ENCODE measurements at regions not wholly inside any gene's neighbourhood (a gene's known extent, or its start where the extent isn't known, plus 50 kb on each side); places are given as distances from the start of the nearest gene placed in this dataset.

DNA sequence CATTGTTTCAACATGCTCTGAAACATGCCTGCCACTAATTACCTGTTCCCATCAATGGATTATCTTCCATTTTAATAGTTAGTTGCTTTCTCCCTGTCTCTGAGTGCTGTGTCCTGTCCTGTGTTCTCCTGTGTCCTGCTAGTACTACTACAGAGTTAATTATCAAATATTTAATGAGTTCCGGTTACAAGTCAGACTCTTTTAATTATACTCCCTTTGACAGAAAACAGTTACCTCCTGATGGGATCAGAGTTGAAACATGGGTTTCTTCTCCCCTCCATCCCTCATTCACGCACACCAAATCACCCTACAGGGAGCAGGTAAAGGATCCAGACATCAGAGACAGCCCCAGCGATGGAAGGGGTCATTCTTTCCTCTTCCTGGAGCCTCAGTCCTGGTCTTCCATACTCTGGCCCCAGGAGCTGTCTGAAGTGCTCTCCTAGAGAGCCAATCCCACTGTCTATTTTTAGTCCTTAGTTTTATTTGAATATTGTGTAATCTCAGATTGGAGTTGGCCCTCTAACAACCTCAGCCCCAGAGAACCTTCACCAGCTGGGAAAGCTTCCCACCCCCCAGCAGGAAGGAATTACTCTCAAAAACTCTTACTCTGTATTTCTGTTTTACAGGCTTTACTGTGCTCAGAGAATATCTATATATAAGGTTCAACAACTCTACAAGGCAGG, 137.0 kb upstream of the C2CD4B start:
- ATAC-seq (ENCODE audit: low read depth) (no peak), DNase-seq (no peak)
- H3K27ac Mint-ChIP-seq, result no peak overlapping the region
- H3K4me3 Mint-ChIP-seq, result no peak overlapping the region
- H3K27me3 Mint-ChIP-seq, result peaks cover 9% of the 10 kb centered on the region
- TF ChIP-seq, protein P1, sequence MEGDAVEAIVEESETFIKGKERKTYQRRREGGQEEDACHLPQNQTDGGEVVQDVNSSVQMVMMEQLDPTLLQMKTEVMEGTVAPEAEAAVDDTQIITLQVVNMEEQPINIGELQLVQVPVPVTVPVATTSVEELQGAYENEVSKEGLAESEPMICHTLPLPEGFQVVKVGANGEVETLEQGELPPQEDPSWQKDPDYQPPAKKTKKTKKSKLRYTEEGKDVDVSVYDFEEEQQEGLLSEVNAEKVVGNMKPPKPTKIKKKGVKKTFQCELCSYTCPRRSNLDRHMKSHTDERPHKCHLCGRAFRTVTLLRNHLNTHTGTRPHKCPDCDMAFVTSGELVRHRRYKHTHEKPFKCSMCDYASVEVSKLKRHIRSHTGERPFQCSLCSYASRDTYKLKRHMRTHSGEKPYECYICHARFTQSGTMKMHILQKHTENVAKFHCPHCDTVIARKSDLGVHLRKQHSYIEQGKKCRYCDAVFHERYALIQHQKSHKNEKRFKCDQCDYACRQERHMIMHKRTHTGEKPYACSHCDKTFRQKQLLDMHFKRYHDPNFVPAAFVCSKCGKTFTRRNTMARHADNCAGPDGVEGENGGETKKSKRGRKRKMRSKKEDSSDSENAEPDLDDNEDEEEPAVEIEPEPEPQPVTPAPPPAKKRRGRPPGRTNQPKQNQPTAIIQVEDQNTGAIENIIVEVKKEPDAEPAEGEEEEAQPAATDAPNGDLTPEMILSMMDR (IDR thresholded peaks at IDR 0.05), result no peak
- H3K4me1 Mint-ChIP-seq, result peaks cover 3% of the 10 kb centered on the region
- ChIA-PET POLR2A (no interaction called here), CTCF (no interaction called here)
- H3K9me3 Mint-ChIP-seq, result no peaks in the 10 kb centered on the region
- no peaks in the 10 kb centered on the region for H3K36me3 Mint-ChIP-seq (ENCODE audit: low read depth)
- intact Hi-C loops (cut with micrococcal nuclease), result no loop called here

DNA sequence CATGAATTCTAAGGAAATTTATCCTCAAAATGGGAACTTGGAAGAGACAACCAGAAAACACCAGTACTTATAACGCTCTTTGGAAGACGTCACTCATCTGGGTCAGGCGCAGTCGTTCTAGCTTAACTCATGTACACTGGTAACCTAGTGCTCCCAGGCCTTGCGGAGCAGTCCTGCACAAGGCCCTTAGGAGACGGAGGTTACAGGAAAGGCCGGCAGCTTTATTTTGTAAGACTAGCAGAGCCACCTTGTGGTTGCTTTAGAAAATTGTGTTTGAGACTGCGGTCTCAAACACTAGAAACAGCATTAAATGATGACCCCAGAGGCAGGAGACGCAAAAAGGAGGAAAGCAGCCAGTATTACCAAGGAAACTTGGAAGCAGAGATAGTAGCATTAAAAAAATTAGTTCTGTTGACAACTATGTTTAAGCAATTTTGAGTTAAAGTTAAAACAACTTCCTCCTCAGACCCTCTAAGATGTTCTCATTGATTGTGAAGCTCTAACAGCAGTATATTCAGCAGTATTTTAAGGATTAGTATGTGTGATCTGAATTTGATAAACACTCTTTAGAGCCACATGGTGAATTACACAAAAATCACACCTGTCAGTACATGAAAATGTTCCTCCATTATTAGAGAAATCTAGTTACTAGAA, 141.9 kb upstream of the C2CD4B start:
- Mint-ChIP-seq H3K4me1 (peaks cover 3% of the 10 kb centered on the region), H3K4me3 (no peak overlapping the region), H3K27ac (no peak overlapping the region), H3K27me3 (peaks cover 23% of the 10 kb centered on the region), H3K36me3 (ENCODE audit: low read depth) (no peaks in the 10 kb centered on the region), H3K9me3 (peaks cover 4% of the 10 kb centered on the region)
- CTCF ChIA-PET, result interaction anchor here (1.6 kb wide), 1 partner anchor 473 kb away, joined by 4 read pairs; no protein-coding TSS in a partner anchor
- no peak for DNase-seq
- POLR2A ChIA-PET, result no interaction called here
- intact Hi-C loops (cut with micrococcal nuclease), result no loop called here
- TF ChIP-seq, protein P1 (IDR thresholded peaks at IDR 0.05), result no peak
- no peak for ATAC-seq (ENCODE audit: low read depth)

DNA sequence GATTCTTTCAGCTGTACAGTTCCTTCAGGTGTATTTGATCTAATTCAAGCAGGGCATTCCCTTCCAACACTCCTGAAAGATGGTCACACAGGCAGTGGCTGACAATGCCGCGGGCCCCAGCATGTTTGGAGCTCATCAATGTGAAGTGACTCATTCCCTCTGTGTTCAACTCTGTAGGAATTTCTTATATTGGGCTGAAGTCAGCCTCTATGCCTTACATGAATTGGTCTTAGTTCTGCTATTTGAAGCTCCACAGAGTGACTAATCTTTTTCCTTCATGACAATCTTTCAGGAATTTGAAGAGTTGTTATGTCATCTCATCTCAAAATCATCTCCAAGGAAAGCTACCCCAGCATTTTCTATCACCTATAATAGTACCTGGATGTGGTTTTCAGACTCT, 142.5 kb upstream of the C2CD4B start:
- H3K9me3 Mint-ChIP-seq, result peaks cover 5% of the 10 kb centered on the region
- TF ChIP-seq, protein P1 (IDR thresholded peaks at IDR 0.05), result no peak
- H3K27ac Mint-ChIP-seq, result no peak overlapping the region
- ChIA-PET CTCF (interaction anchor here (1.6 kb wide), 1 partner anchor 474 kb away, joined by 4 read pairs; no protein-coding TSS in a partner anchor), POLR2A (no interaction called here)
- H3K27me3 Mint-ChIP-seq, result peaks cover 29% of the 10 kb centered on the region
- no peak for DNase-seq
- peaks cover 3% of the 10 kb centered on the region for H3K4me1 Mint-ChIP-seq
- no peak overlapping the region for H3K4me3 Mint-ChIP-seq
- intact Hi-C loops (cut with micrococcal nuclease), result no loop called here
- H3K36me3 Mint-ChIP-seq (ENCODE audit: low read depth), result no peaks in the 10 kb centered on the region
- ATAC-seq (ENCODE audit: low read depth), result no peak

DNA sequence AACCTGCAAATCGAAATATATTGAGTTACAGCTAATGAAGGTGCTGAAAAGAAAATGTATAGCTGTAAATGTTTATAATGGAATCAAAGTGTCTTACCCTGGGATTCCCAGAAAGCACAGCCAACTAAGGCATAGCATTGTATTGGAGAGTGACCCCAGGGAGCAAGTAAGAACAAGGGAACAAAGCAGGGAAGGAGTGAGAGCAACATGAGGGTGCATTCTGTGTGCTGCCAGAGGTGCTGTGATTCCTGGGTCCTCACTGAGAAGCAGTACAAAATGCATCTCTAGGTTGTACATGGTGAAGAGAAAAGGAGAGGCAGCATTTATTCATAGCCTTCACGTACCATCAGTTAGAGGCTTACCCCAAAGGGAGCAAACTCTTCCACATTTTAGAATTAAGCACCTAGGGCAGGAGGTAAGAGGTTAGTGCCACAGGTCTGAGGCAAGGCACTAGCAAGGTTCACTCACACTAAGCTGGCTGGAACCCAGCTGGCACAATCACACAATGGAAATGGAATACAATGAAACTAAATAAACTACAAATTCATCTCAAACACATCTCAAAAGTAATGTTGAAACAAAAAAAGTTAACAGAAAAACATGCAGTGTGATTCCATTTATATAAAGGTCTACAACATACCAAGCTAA, 151.5 kb upstream of the C2CD4B start:
- intact Hi-C loops (cut with micrococcal nuclease), result no loop called here
- Mint-ChIP-seq H3K4me1 (no peaks in the 10 kb centered on the region), H3K4me3 (no peak overlapping the region), H3K36me3 (ENCODE audit: low read depth) (no peaks in the 10 kb centered on the region), H3K27ac (no peak overlapping the region), H3K9me3 (peaks cover 2% of the 10 kb centered on the region), H3K27me3 (peaks cover 14% of the 10 kb centered on the region)
- POLR2A ChIA-PET, result no interaction called here
- TF ChIP-seq, protein P1 (IDR thresholded peaks at IDR 0.05), result no peak
- ATAC-seq (ENCODE audit: low read depth), result no peak
- no peak for DNase-seq
- CTCF ChIA-PET, result no interaction called here

DNA sequence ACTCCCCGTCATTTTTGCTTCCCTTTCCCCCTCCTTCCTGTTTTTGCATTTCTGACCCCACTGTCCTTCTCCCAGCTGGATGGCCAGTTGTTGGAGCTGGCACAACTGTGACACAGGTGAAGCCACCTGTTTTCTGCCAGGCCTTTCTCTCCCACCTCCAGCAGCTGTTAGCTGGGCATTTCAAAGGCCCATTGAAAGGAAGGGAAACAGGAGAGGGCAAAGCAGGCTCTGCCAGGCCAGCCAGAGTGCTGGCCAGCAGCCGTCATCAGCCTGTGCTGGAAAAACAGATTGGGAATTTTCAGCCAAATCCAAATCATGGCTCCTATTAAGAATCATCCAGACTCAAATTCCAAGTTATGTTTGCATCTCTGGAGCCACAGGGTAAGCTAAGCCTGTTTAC, 155.2 kb upstream of the C2CD4B start:
- Mint-ChIP-seq H3K36me3 (ENCODE audit: low read depth) (no peaks in the 10 kb centered on the region), H3K4me1 (no peaks in the 10 kb centered on the region), H3K27me3 (peaks cover 5% of the 10 kb centered on the region), H3K4me3 (no peak overlapping the region), H3K9me3 (no peaks in the 10 kb centered on the region), H3K27ac (no peak overlapping the region)
- no peak for DNase-seq
- CTCF ChIA-PET, result no interaction called here
- no peak for ATAC-seq (ENCODE audit: low read depth)
- intact Hi-C loops (cut with micrococcal nuclease), result no loop called here
- POLR2A ChIA-PET, result no interaction called here
- TF ChIP-seq, protein P1 (IDR thresholded peaks at IDR 0.05), result no peak
